ENCODE measurements at regions not wholly inside any gene's neighbourhood (a gene's known extent, or its start where the extent isn't known, plus 50 kb on each side); places are given as distances from the start of the nearest gene placed in this dataset.
A peak's percentile ranks its signal among the peaks of the same experiment; 100 is the strongest.
"Not testable (repeated sequence)": the region's sequence is repeated elsewhere in the genome, so short reads cannot be mapped to it uniquely, and the experiment has no call there.

- no peak for DNase-seq (ENCODE audit: low spot score)
These were observed 397.4 kb upstream of the TPM1 start for GRCh38 chr15:62644889-62645742.

GRCh38 chr15:62647202-62647842, 395.2 kb upstream of the TPM1 start:
- DNase-seq (ENCODE audit: low spot score), result peak; percentile 44

- DNase-seq (ENCODE audit: low spot score), result no peak
These were observed 394.6 kb upstream of the TPM1 start for GRCh38 chr15:62647843-62648505.

GRCh38 chr15:62648954-62649353, 393.6 kb upstream of the TPM1 start:
- no peak for DNase-seq (ENCODE audit: low spot score)

GRCh38 chr15:62649793-62650420, 392.6 kb upstream of the TPM1 start:
- no peak for DNase-seq (ENCODE audit: low spot score)

GRCh38 chr15:62653122-62653521, 389.4 kb upstream of the TPM1 start:
- no peak for DNase-seq (ENCODE audit: low spot score)

- no peak for DNase-seq (ENCODE audit: low spot score)
These were observed 386.5 kb upstream of the TPM1 start for GRCh38 chr15:62656071-62656470.

- not testable (repeated sequence) for DNase-seq (ENCODE audit: low spot score)
These were observed 385.0 kb upstream of the TPM1 start for GRCh38 chr15:62657501-62657900.

- DNase-seq (ENCODE audit: low spot score), result no peak
These were observed 384.0 kb upstream of the TPM1 start for GRCh38 chr15:62658498-62658897.

- no peak for DNase-seq (ENCODE audit: low spot score)
These were observed 379.0 kb upstream of the TPM1 start for GRCh38 chr15:62663547-62663946.

- no peak for DNase-seq (ENCODE audit: low spot score)
These were observed 377.1 kb upstream of the TPM1 start for GRCh38 chr15:62665449-62665848.

- no peak for DNase-seq (ENCODE audit: low spot score)
These were observed 376.5 kb upstream of the TPM1 start for GRCh38 chr15:62666046-62666445.

GRCh38 chr15:62672268-62672667, 370.3 kb upstream of the TPM1 start:
- DNase-seq (ENCODE audit: low spot score), result no peak

GRCh38 chr15:62676891-62677290, 365.7 kb upstream of the TPM1 start:
- no peak for DNase-seq (ENCODE audit: low spot score)

GRCh38 chr15:62681939-62682896, 360.3 kb upstream of the TPM1 start:
- no peak for DNase-seq (ENCODE audit: low spot score)

GRCh38 chr15:62683192-62683591, 359.4 kb upstream of the TPM1 start:
- not testable (repeated sequence) for DNase-seq (ENCODE audit: low spot score)

- no peak for DNase-seq (ENCODE audit: low spot score)
These were observed 358.3 kb upstream of the TPM1 start for GRCh38 chr15:62684123-62684808.

- no peak for DNase-seq (ENCODE audit: low spot score)
These were observed 351.5 kb upstream of the TPM1 start for GRCh38 chr15:62691008-62691407.

GRCh38 chr15:62697636-62698035, 344.9 kb upstream of the TPM1 start:
- no peak for DNase-seq (ENCODE audit: low spot score)

GRCh38 chr15:62698646-62699045, 343.9 kb upstream of the TPM1 start:
- DNase-seq (ENCODE audit: low spot score), result no peak

GRCh38 chr15:62706317-62706716, 336.2 kb upstream of the TPM1 start:
- DNase-seq (ENCODE audit: low spot score), result no peak

Data from hematopoietic multipotent progenitor cell treated with erythropoietin and hydrocortisone succinate and interleukin-3 and kit ligand, for 17 days (in vitro differentiated cells).